Pancreas (tissue), 10 donors: ENCODE measurements at regions not wholly inside any gene's neighbourhood (a gene's known extent, or its start where the extent isn't known, plus 50 kb on each side); places are given as distances from the start of the nearest gene placed in this dataset.

Experiments used
- ATAC-seq, 4 donors: fragments of 200-7000 bp; cut with Tn5 transposase; one replicate each; pipeline versions ENCODE4 v1.8.0 to v1.9.1; 2020; ENCODE audit warnings: mild to moderate bottlenecking in 4 of 4, moderate library complexity in 4 of 4
- DNase-seq, 6 donors: peaks; one replicate each; pipeline ENCODE4 v3.0.0-alpha.2; 2020
- FAIRE-seq: peaks from 2 replicates; lab custom pipeline; 2012; peaks lifted over from hg19 to GRCh38; lab: Jason Lieb, UNC
- H3K27ac ChIP-seq, 4 donors: fragments of 200-600 bp; sonication (generic); 1 replicate in 3 of 4; 2 replicates in 1 of 4; pipeline versions ENCODE4 v1.5.0 to v1.8.0; 2020
- H3K27me3 ChIP-seq, 4 donors: fragments of 200-600 bp; one replicate each; pipeline ENCODE4 v1.8.0; 2021
- H3K36me3 ChIP-seq, 3 donors: fragments of 200-600 bp; sonication (generic) in 1 of 3; one replicate each; pipeline versions ENCODE4 v1.5.0 to v1.8.0; 2020 to 2021
- H3K4me1 ChIP-seq, 3 donors: fragments of 200-600 bp; one replicate each; pipeline ENCODE4 v1.8.0; 2021
- H3K4me3 ChIP-seq, 4 donors: fragments of 200-600 bp; sonication (generic) in 2 of 4; one replicate each; pipeline versions ENCODE4 v1.5.0 to v1.8.0; 2020 to 2021
- H3K9me3 ChIP-seq, 4 donors: fragments of 200-600 bp; one replicate each; pipeline ENCODE4 v1.8.0; 2021
- CTCF ChIP-seq, 4 donors: fragments of 200-600 bp; sonication (generic) in 3 of 4; IDR thresholded peaks; one replicate each; pipeline versions ENCODE4 v1.5.0 to v1.8.0; 2021; ENCODE audit warnings: antibody characterized with exemption in 4 of 4
- WGBS, 2 donors: extraction: QIAGEN DNeasy Blood & Tissue Kit; methylation state at CpG; one replicate each; pipeline ENCODE4 v1.1.7; 2013; 5-methylcytosine and 5-hydroxymethylcytosine counted together
- intact Hi-C, 3 donors: fragments of 100-400 bp; cut with DNase I; formaldehyde crosslinking; loops; one replicate each; pipeline versions ENCODE4 v1.11.1 to v1.14.2; 2022
- donor health status: healthy with polysubstance abuse.
- donor health status: DM: no; HTN: no; CAD: no; lungs with moderate emphysema.
- donor health status: DM: no; HTN: no; CAD: no.
- donor health status: control.
- donor health status: control.
- donor health status: Bipolar disorder and iron deficiency.
- donor health status: DM: yes; HTN: yes; CAD: no.
- donor health status: DM: no; HTN: no; CAD: no.
- donor health status: DM: no; HTN: no; CAD: no.
- donor health status: DM: yes; HTN: yes; CAD: no.

- WGBS, 2 donors = 61 to 66% methylated on average over 4 of the region's 4 CpGs
- intact Hi-C loops = no loop called here
These were observed 568.4 kb upstream of the GCFC2 start for GRCh38 chr2:76279142-76279541.

GRCh38 chr2:76275788-76276187, 565.1 kb upstream of the GCFC2 start:
- ATAC-seq (no peak), FAIRE-seq (no peak)
- H3K27me3 ChIP-seq = no peaks in the 10 kb centered on the region

More at GRCh38 chr2:76279142-76279541, 568.4 kb upstream of the GCFC2 start:
- H3K27ac ChIP-seq = no peak overlapping the region
- FAIRE-seq (no peak), ATAC-seq (no peak), DNase-seq (no peak)
- H3K36me3 ChIP-seq = no peaks in the 10 kb centered on the region
- H3K4me3 ChIP-seq = no peak overlapping the region
- no peaks in the 10 kb centered on the region for H3K27me3 ChIP-seq
- TF ChIP-seq CTCF (IDR thresholded peaks at IDR 0.05) = no peak
- no peaks in the 10 kb centered on the region for H3K9me3 ChIP-seq
- H3K4me1 ChIP-seq = no peaks in the 10 kb centered on the region

GRCh38 chr2:76274676-76275075, 564.0 kb upstream of the GCFC2 start:
- 72 to 97% methylated on average over 2 of the region's 2 CpGs for WGBS, 2 donors
- no peak for TF ChIP-seq CTCF (IDR thresholded peaks at IDR 0.05)
- DNase-seq = no peak
- Histone ChIP-seq H3K4me1 (no peaks in the 10 kb centered on the region), H3K4me3 (no peak overlapping the region), H3K36me3 (no peaks in the 10 kb centered on the region), H3K27me3 (no peaks in the 10 kb centered on the region), H3K9me3 (no peaks in the 10 kb centered on the region), H3K27ac (no peak overlapping the region)
- ATAC-seq = no peak
- FAIRE-seq = no peak
- intact Hi-C loops = no loop called here

More at GRCh38 chr2:76275788-76276187, 565.1 kb upstream of the GCFC2 start:
- WGBS, 2 donors = 72 to 85% methylated on average over 4 of the region's 4 CpGs
- Histone ChIP-seq H3K27ac (no peak overlapping the region), H3K4me3 (no peak overlapping the region), H3K9me3 (no peaks in the 10 kb centered on the region), H3K4me1 (no peaks in the 10 kb centered on the region), H3K36me3 (no peaks in the 10 kb centered on the region)
- DNase-seq = no peak
- TF ChIP-seq CTCF (IDR thresholded peaks at IDR 0.05) = no peak
- intact Hi-C loops = no loop called here

- H3K36me3 ChIP-seq = no peaks in the 10 kb centered on the region
- ATAC-seq (no peak), FAIRE-seq (no peak), DNase-seq (no peak)
- H3K4me1 ChIP-seq = no peaks in the 10 kb centered on the region
- H3K9me3 ChIP-seq = no peaks in the 10 kb centered on the region
- intact Hi-C loops = no loop called here
- no peak overlapping the region for H3K27ac ChIP-seq
- TF ChIP-seq CTCF (IDR thresholded peaks at IDR 0.05) = no peak
- no peak overlapping the region for H3K4me3 ChIP-seq
- H3K27me3 ChIP-seq = no peaks in the 10 kb centered on the region
These were observed 563.4 kb upstream of the GCFC2 start for GRCh38 chr2:76274160-76274559.

GRCh38 chr2:76270096-76270710, 559.5 kb upstream of the GCFC2 start:
- H3K27me3 ChIP-seq = no peaks in the 10 kb centered on the region
- intact Hi-C loops = no loop called here
- H3K36me3 ChIP-seq = no peaks in the 10 kb centered on the region
- H3K4me1 ChIP-seq = no peaks in the 10 kb centered on the region
- DNase-seq (no peak), ATAC-seq (no peak), FAIRE-seq (no peak)
- no peak overlapping the region for H3K4me3 ChIP-seq
- TF ChIP-seq CTCF (IDR thresholded peaks at IDR 0.05) = no peak
- no peak overlapping the region for H3K27ac ChIP-seq
- H3K9me3 ChIP-seq = no peaks in the 10 kb centered on the region
- 47 to 53% methylated on average over 4 of the region's 4 CpGs for WGBS, 2 donors
